ENCODE measurements at regions not wholly inside any gene's neighbourhood (a gene's known extent, or its start where the extent isn't known, plus 50 kb on each side); places are given as distances from the start of the nearest gene placed in this dataset. TPM values are rescaled to one million over a fixed set of nuclear protein-coding genes. Genes with fewer than 3 reads are reported as not detected.
A peak's percentile ranks its signal among the peaks of the same experiment; 100 is the strongest.

- DNase-seq (ENCODE audit: low spot score), result no peak
Measured at GRCh38 chr20:57777911-57778310, 68.1 kb upstream of the PMEPA1 start.

- DNase-seq (ENCODE audit: low spot score), result peak; percentile 84
Measured at GRCh38 chr20:57774951-57775350, 65.1 kb upstream of the PMEPA1 start.

DNA sequence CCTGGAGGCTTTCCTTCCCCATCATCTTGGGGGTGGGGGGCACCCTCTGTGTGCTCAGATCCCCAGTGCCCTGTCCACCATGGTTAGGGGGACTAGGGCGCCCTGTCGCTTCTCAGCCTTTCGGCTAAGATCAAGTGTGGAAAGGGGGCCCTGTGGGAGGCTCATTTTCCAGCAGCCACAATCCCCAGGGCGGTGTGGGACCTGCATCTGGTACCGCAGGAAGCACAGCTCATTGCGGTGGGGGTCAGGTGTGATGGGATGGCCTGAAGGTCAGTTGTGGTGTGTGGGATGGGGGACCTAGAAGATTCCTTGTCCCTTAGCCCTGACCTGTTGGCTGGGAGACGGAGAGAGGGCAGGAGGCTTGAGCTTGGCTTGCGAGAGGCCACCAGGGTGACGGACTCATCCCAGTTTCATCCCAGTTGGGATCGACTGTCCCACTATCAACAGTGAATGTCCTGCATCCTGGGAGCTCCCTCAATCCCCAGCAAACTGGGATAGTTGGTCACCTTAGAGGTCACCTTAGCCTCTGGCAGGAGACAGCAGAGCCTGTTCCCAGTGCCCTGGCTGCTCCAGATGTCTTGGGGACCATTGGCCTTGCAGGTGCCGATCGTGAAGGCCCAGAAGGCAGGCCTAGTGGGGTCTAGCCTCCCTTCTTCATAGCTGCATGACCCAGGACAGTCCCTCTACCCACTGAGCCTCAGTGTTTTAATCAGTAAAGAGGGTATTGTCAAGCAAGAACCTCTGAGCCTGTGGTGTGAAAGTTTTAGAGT is 64.5 kb upstream of the PMEPA1 start:
- DNase-seq (ENCODE audit: low spot score), result peak; percentile 80

- DNase-seq (ENCODE audit: low spot score), result peak; percentile 51
Measured at GRCh38 chr20:57773059-57773815, 63.4 kb upstream of the PMEPA1 start.

- peak; percentile 55 for DNase-seq (ENCODE audit: low spot score)
Measured at GRCh38 chr20:57772349-57772964, 62.6 kb upstream of the PMEPA1 start.

- peak; percentile 76 for DNase-seq (ENCODE audit: low spot score)
Measured at GRCh38 chr20:57770852-57771720, 61.3 kb upstream of the PMEPA1 start.

- peak; percentile 16 for DNase-seq (ENCODE audit: low spot score)
Measured at GRCh38 chr20:57770401-57770800, 60.6 kb upstream of the PMEPA1 start.

- peak; percentile 18 for DNase-seq (ENCODE audit: low spot score)
Measured at GRCh38 chr20:57769756-57770155, 59.9 kb upstream of the PMEPA1 start.

DNA sequence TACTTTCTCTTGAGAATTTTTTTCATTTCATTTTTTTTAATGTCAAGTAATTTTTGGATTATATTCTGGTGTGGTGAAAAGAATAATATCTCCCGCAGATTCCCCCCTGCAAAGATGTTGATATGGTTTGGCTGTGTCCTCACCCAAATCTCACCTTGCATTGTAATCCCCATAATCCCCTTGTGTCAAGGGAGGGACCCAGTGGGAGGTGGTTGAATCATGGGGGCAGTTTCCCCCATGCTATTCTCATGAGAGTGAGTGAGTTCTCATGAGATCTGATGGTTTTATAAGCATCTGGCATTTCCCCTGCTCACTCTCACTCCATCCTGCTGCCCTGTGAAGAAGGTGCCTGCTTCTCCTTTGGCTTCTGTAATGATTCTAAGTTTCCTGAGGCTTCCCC is 58.7 kb upstream of the PMEPA1 start:
- DNase-seq (ENCODE audit: low spot score), result no peak

- DNase-seq (ENCODE audit: low spot score), result no peak
Measured at GRCh38 chr20:57767441-57767840, 57.6 kb upstream of the PMEPA1 start.

DNA sequence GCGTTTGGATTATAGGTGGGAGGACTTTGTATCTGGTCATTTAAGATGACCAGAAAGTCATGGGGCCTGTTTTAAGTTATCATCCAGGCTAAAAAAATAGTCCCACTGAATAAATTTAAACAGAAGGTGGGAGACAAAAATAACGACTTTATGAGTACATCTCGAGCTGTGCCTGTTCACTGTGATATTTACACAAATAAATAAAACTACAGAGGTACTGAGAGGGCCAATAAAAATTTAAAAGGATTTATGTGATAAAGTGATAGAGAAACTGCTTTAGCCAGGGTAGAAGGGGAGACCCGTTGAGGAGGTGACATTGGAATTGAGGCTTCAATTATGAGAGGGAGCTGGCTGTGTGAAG is 53.4 kb upstream of the PMEPA1 start:
- DNase-seq (ENCODE audit: low spot score), result no peak

GRCh38 chr20:57762531-57763234 is 52.9 kb upstream of the PMEPA1 start:
- peak; percentile 57 for DNase-seq (ENCODE audit: low spot score)

GRCh38 chr20:57761413-57761734 is 51.6 kb upstream of the PMEPA1 start:
- DNase-seq (ENCODE audit: low spot score), result no peak

- DNase-seq (ENCODE audit: low spot score), result peak; percentile 78
Measured at GRCh38 chr20:57760698-57761412, 51.0 kb upstream of the PMEPA1 start.

GRCh38 chr20:57759724-57760123 is 49.9 kb upstream of the PMEPA1 start:
- peak; percentile 11 for DNase-seq (ENCODE audit: low spot score)

Small RNA genes lying in the stretch of these regions (microRNA-seq; reads per million reads assigned to microRNA genes)
- gene MIR4532 (ENCODE audit: borderline number of aligned reads), result not detected

Measured in mesenteric fat pad (tissue), 1 donor.